ENCODE measurements at regions not wholly inside any gene's neighbourhood (a gene's known extent, or its start where the extent isn't known, plus 50 kb on each side); places are given as distances from the start of the nearest gene placed in this dataset.

GRCh38 chr6:154919806-154920205 lies 75.3 kb upstream of the TIAM2 start:
- Histone ChIP-seq H3K36me3 (ENCODE audit: insufficient read depth, low read length) (no peaks in the 10 kb centered on the region), H3K27ac (ENCODE audit: low read depth, low read length) (no peak overlapping the region), H4K20me1 (ENCODE audit: insufficient read depth, low read length) (no peaks in the 10 kb centered on the region), H3K4me3 (ENCODE audit: insufficient read depth, low read length) (no peak overlapping the region), H3K4me2 (ENCODE audit: insufficient read depth, low read length) (no peak overlapping the region), H3K9me3 (ENCODE audit: low read depth, low read length) (no peaks in the 10 kb centered on the region), H2AFZ (ENCODE audit: low read length) (no peak overlapping the region), H3K27me3 (ENCODE audit: insufficient read depth, low read length) (no peaks in the 10 kb centered on the region), H3K79me2 (ENCODE audit: insufficient read depth, low read length) (no peaks in the 10 kb centered on the region), H3K4me1 (ENCODE audit: insufficient read depth, low read length) (peaks cover 11% of the 10 kb centered on the region)
- DNase-seq (ENCODE audit: insufficient read length, low spot score, missing footprints), result peak; percentile 37
- no peak for TF ChIP-seq CTCF (IDR thresholded peaks at IDR 0.05; ENCODE audit: extremely low read depth, low read depth, low read length)

GRCh38 chr6:154920495-154921200 lies 74.5 kb upstream of the TIAM2 start:
- Histone ChIP-seq H3K9me3 (ENCODE audit: low read depth, low read length) (no peaks in the 10 kb centered on the region), H3K4me2 (ENCODE audit: insufficient read depth, low read length) (no peak overlapping the region), H3K4me3 (ENCODE audit: insufficient read depth, low read length) (no peak overlapping the region), H3K79me2 (ENCODE audit: insufficient read depth, low read length) (no peaks in the 10 kb centered on the region), H3K4me1 (ENCODE audit: insufficient read depth, low read length) (peaks cover 11% of the 10 kb centered on the region), H2AFZ (ENCODE audit: low read length) (no peak overlapping the region), H4K20me1 (ENCODE audit: insufficient read depth, low read length) (no peaks in the 10 kb centered on the region), H3K27me3 (ENCODE audit: insufficient read depth, low read length) (no peaks in the 10 kb centered on the region), H3K36me3 (ENCODE audit: insufficient read depth, low read length) (no peaks in the 10 kb centered on the region), H3K27ac (ENCODE audit: low read depth, low read length) (no peak overlapping the region)
- no peak for TF ChIP-seq CTCF (IDR thresholded peaks at IDR 0.05; ENCODE audit: extremely low read depth, low read depth, low read length)
- DNase-seq (ENCODE audit: insufficient read length, low spot score, missing footprints), result peak; percentile 38

GRCh38 chr6:154921482-154921881 lies 73.6 kb upstream of the TIAM2 start:
- no peak overlapping the region for H3K4me3 ChIP-seq (ENCODE audit: insufficient read depth, low read length)
- H2AFZ ChIP-seq (ENCODE audit: low read length), result no peak overlapping the region
- no peaks in the 10 kb centered on the region for H3K27me3 ChIP-seq (ENCODE audit: insufficient read depth, low read length)
- no peak for DNase-seq (ENCODE audit: insufficient read length, low spot score, missing footprints)
- H4K20me1 ChIP-seq (ENCODE audit: insufficient read depth, low read length), result no peaks in the 10 kb centered on the region
- no peak overlapping the region for H3K27ac ChIP-seq (ENCODE audit: low read depth, low read length)
- H3K4me1 ChIP-seq (ENCODE audit: insufficient read depth, low read length), result peaks cover 11% of the 10 kb centered on the region
- TF ChIP-seq CTCF (IDR thresholded peaks at IDR 0.05; ENCODE audit: extremely low read depth, low read depth, low read length), result no peak
- H3K4me2 ChIP-seq (ENCODE audit: insufficient read depth, low read length), result no peak overlapping the region
- no peaks in the 10 kb centered on the region for H3K36me3 ChIP-seq (ENCODE audit: insufficient read depth, low read length)
- H3K9me3 ChIP-seq (ENCODE audit: low read depth, low read length), result no peaks in the 10 kb centered on the region
- no peaks in the 10 kb centered on the region for H3K79me2 ChIP-seq (ENCODE audit: insufficient read depth, low read length)

GRCh38 chr6:154923199-154923869 lies 71.8 kb upstream of the TIAM2 start:
- no peaks in the 10 kb centered on the region for H3K9me3 ChIP-seq (ENCODE audit: low read depth, low read length)
- no peaks in the 10 kb centered on the region for H3K27me3 ChIP-seq (ENCODE audit: insufficient read depth, low read length)
- H2AFZ ChIP-seq (ENCODE audit: low read length), result no peak overlapping the region
- DNase-seq (ENCODE audit: insufficient read length, low spot score, missing footprints), result no peak
- H3K79me2 ChIP-seq (ENCODE audit: insufficient read depth, low read length), result no peaks in the 10 kb centered on the region
- TF ChIP-seq CTCF (IDR thresholded peaks at IDR 0.05; ENCODE audit: extremely low read depth, low read depth, low read length), result no peak
- no peak overlapping the region for H3K27ac ChIP-seq (ENCODE audit: low read depth, low read length)
- H4K20me1 ChIP-seq (ENCODE audit: insufficient read depth, low read length), result no peaks in the 10 kb centered on the region
- no peaks in the 10 kb centered on the region for H3K36me3 ChIP-seq (ENCODE audit: insufficient read depth, low read length)
- H3K4me3 ChIP-seq (ENCODE audit: insufficient read depth, low read length), result no peak overlapping the region
- no peak overlapping the region for H3K4me2 ChIP-seq (ENCODE audit: insufficient read depth, low read length)
- H3K4me1 ChIP-seq (ENCODE audit: insufficient read depth, low read length), result peaks cover 11% of the 10 kb centered on the region

Data from osteoblast (primary cell).